ENCODE measurements at regions not wholly inside any gene's neighbourhood (a gene's known extent, or its start where the extent isn't known, plus 50 kb on each side); places are given as distances from the start of the nearest gene placed in this dataset.

DNA sequence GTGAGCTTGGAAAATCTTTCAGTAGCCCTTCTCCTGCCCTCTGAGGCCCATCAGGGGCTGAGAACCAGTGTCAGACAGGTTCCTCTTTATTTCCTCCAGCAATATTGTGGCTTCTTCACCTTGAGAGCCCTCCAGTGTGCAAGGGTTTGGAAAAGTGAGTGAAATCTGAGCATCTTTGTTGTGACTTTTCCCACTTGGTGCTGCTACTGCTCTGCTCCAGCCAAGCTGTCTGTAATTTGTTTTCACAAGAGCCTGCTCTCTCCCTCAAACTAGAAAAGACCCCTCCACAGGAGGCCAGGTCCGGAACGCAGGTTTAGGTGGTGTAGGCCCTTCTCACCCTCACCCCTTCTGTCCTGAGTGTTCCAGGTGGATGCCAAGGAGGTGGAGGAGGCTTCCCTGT, 57.4 kb upstream of the SPRY4 start:
- TF ChIP-seq, protein P1, sequence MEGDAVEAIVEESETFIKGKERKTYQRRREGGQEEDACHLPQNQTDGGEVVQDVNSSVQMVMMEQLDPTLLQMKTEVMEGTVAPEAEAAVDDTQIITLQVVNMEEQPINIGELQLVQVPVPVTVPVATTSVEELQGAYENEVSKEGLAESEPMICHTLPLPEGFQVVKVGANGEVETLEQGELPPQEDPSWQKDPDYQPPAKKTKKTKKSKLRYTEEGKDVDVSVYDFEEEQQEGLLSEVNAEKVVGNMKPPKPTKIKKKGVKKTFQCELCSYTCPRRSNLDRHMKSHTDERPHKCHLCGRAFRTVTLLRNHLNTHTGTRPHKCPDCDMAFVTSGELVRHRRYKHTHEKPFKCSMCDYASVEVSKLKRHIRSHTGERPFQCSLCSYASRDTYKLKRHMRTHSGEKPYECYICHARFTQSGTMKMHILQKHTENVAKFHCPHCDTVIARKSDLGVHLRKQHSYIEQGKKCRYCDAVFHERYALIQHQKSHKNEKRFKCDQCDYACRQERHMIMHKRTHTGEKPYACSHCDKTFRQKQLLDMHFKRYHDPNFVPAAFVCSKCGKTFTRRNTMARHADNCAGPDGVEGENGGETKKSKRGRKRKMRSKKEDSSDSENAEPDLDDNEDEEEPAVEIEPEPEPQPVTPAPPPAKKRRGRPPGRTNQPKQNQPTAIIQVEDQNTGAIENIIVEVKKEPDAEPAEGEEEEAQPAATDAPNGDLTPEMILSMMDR (IDR thresholded peaks at IDR 0.05): no peak
- no peak for TF ChIP-seq POLR2A (IDR thresholded peaks at IDR 0.05)

All from right lobe of liver (tissue), 4 donors.